GM12891 (cell line): ENCODE measurements at regions not wholly inside any gene's neighbourhood (a gene's known extent, or its start where the extent isn't known, plus 50 kb on each side); places are given as distances from the start of the nearest gene placed in this dataset.

Experiments
- PAX5 ChIP-seq: IDR thresholded peaks from 2 replicates; pipeline ENCODE4 v1.6.1; 2011; ENCODE audit warnings: low read length, moderate library complexity, mild to moderate bottlenecking; ENCODE audit not compliant: insufficient read depth, severe bottlenecking
- POLR2A ChIP-seq: IDR thresholded peaks from 2 replicates; pipeline ENCODE4 v1.6.1; 2011; ENCODE audit warnings: low read depth, low read length, control low read depth
- POLR2AphosphoS5 ChIP-seq: IDR thresholded peaks from 2 replicates; pipeline ENCODE4 v1.6.1; 2011; ENCODE audit warnings: low read depth, low read length, control low read depth
- POU2F2 ChIP-seq: IDR thresholded peaks from 2 replicates; pipeline ENCODE4 v1.6.1; 2011; ENCODE audit warnings: low read depth, mild to moderate bottlenecking, control low read depth, low read length, moderate library complexity
- SPI1 ChIP-seq: IDR thresholded peaks from 2 replicates; pipeline ENCODE4 v1.6.1; 2011; ENCODE audit warnings: low read depth, low read length, control low read depth
- TAF1 ChIP-seq: IDR thresholded peaks from 2 replicates; pipeline ENCODE4 v1.6.1; 2011; ENCODE audit warnings: low read depth, low read length, control low read depth

DNA sequence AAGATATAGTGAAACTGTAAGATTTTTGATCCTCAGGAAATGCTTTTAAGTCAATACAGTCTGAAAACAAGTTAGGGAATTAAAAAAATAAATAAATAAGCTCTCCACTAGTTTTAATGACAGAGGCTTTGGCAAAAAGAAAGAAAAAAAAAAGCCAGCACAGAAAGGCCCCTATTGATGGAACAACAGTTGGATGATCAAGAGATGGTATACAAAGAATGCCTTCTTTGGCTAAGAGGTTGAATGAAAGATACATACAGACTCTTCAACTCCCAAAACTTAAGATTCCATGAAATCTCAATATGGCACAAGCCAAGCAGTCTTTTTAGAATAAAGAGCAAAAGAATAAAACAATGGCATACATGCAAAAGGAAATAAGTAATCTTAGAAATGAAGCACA is 64.0 kb upstream of the GALNT5 start:
- TF ChIP-seq POLR2A (no peak), POLR2AphosphoS5 (no peak), TAF1 (no peak), SPI1 (no peak), POU2F2 (no peak), PAX5 (no peak)
